Left ventricle myocardium inferior (tissue), 1 donor: ENCODE measurements at regions not wholly inside any gene's neighbourhood (a gene's known extent, or its start where the extent isn't known, plus 50 kb on each side); places are given as distances from the start of the nearest gene placed in this dataset.

Source experiments
- DNase-seq: peaks from one replicate; pipeline ENCODE4 v3.0.0-alpha.2; 2020
- H3K27ac ChIP-seq: fragments of 200-600 bp; replicated peaks from 2 replicates; pipeline ENCODE4 v1.8.0; 2021
- H3K27me3 ChIP-seq: fragments of 200-600 bp; 2 replicates; pipeline ENCODE4 v1.8.0; 2021; ENCODE audit warnings: low read depth
- H3K36me3 ChIP-seq: fragments of 200-600 bp; 2 replicates; pipeline ENCODE4 v1.8.0; 2021
- H3K4me1 ChIP-seq: fragments of 200-600 bp; 2 replicates; pipeline ENCODE4 v1.8.0; 2021
- H3K4me3 ChIP-seq: fragments of 200-600 bp; 2 replicates; pipeline ENCODE4 v1.8.0; 2021; ENCODE audit warnings: mild to moderate bottlenecking, moderate library complexity
- H3K9me3 ChIP-seq: fragments of 200-600 bp; replicated peaks from 2 replicates; pipeline ENCODE4 v1.8.0; 2021
- CTCF ChIP-seq: fragments of 200-600 bp; IDR thresholded peaks from 2 replicates; pipeline ENCODE4 v1.8.0; 2021; ENCODE audit warnings: antibody characterized with exemption, mild to moderate bottlenecking, borderline replicate concordance
- intact Hi-C: fragments of 100-400 bp; cut with micrococcal nuclease; formaldehyde crosslinking; loops from one replicate; pipeline ENCODE4 v1.11.0; 2022
- donor health status: DM: no; HTN: yes; CAD: no; lungs with severe emphysema.

DNA sequence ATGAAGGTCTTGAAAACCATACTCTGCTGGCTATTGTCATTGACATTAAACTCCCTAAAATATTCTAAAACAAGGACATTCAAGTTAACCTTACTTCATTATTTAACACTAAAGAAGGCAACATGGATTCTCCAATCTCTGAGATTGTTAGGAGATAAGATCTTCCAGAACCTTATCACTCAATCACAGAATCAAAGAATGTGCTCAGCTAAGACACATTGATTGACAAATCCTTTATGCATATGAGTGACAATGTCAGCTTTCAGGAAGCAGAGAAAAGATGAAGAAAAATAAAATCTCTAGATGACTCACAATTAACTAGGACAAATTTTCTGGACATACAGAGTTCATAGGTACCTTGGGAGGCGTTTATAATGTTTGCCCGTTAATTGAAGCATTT, 787.2 kb downstream of the TSN start:
- H3K9me3 ChIP-seq: no peaks in the 10 kb centered on the region
- no peak for DNase-seq
- TF ChIP-seq CTCF: no peak
- intact Hi-C loops: no loop called here
- no peaks in the 10 kb centered on the region for H3K36me3 ChIP-seq
- H3K4me3 ChIP-seq: no peak overlapping the region
- no peak overlapping the region for H3K27ac ChIP-seq
- H3K27me3 ChIP-seq: no peaks in the 10 kb centered on the region
- no peaks in the 10 kb centered on the region for H3K4me1 ChIP-seq

GRCh38 chr2:122543815-122544214, 788.4 kb downstream of the TSN start:
- H3K9me3 ChIP-seq: no peaks in the 10 kb centered on the region

DNA sequence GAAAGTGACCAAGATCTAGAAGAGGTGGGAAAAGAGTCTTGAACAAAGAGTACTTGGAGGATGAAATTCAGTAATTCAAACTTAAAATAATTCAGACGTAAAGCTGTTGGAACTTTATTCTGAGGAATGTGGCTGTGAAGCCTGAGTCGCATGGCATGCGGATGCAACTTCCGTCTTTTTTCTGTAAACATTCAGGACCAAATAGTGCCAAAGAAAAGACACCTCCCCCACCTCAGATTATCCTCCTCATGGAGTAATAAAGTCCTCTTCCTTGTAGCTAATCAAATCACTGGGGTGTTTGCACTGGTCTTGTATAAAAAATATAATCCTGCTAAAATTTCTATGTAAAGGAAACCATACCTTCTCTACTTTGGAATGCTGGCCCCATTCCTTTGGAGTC, 790.4 kb downstream of the TSN start:
- intact Hi-C loops: no loop called here
- no peaks in the 10 kb centered on the region for H3K27me3 ChIP-seq
- H3K9me3 ChIP-seq: no peaks in the 10 kb centered on the region
- TF ChIP-seq CTCF: no peak
- no peak overlapping the region for H3K27ac ChIP-seq
- no peaks in the 10 kb centered on the region for H3K36me3 ChIP-seq
- no peak for DNase-seq
- no peak overlapping the region for H3K4me3 ChIP-seq
- H3K4me1 ChIP-seq: no peaks in the 10 kb centered on the region

More at GRCh38 chr2:122543815-122544214, 788.4 kb downstream of the TSN start:
- no peaks in the 10 kb centered on the region for H3K36me3 ChIP-seq
- no peak overlapping the region for H3K27ac ChIP-seq
- intact Hi-C loops: no loop called here
- no peak for TF ChIP-seq CTCF
- no peaks in the 10 kb centered on the region for H3K27me3 ChIP-seq
- no peaks in the 10 kb centered on the region for H3K4me1 ChIP-seq
- H3K4me3 ChIP-seq: no peak overlapping the region
- no peak for DNase-seq

DNA sequence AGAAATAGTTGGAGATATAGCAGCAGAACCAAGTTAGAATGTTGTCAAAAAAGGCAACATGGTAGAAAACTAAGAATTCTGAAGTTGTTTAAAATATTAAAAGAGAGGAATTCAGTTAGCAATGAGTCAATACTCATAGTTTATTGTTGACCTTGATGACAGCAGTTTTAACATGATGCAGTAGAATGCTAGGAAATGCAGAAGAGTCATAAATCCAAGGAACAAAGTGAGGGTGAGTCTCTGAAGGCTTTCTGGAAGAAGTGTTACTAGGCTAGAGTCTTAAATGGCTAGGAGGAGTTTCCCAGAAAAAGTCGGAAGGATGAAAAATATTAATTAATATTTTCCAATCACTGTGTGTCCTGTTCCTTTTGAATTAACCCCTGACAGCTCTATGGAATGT, 807.3 kb downstream of the TSN start:
- TF ChIP-seq CTCF: no peak
- no peaks in the 10 kb centered on the region for H3K9me3 ChIP-seq
- DNase-seq: no peak

GRCh38 chr2:122563781-122564180, 808.3 kb downstream of the TSN start:
- Histone ChIP-seq H3K36me3 (no peaks in the 10 kb centered on the region), H3K27me3 (no peaks in the 10 kb centered on the region), H3K4me3 (no peak overlapping the region), H3K9me3 (peaks cover 5% of the 10 kb centered on the region), H3K27ac (no peak overlapping the region), H3K4me1 (no peaks in the 10 kb centered on the region)
- no peak for DNase-seq
- TF ChIP-seq CTCF: no peak
- intact Hi-C loops: no loop called here

More for the DNA sequence above, 807.3 kb downstream of the TSN start:
- H3K4me1 ChIP-seq: no peaks in the 10 kb centered on the region
- no peaks in the 10 kb centered on the region for H3K27me3 ChIP-seq
- no peak overlapping the region for H3K4me3 ChIP-seq
- intact Hi-C loops: no loop called here
- H3K36me3 ChIP-seq: no peaks in the 10 kb centered on the region
- H3K27ac ChIP-seq: no peak overlapping the region

DNA sequence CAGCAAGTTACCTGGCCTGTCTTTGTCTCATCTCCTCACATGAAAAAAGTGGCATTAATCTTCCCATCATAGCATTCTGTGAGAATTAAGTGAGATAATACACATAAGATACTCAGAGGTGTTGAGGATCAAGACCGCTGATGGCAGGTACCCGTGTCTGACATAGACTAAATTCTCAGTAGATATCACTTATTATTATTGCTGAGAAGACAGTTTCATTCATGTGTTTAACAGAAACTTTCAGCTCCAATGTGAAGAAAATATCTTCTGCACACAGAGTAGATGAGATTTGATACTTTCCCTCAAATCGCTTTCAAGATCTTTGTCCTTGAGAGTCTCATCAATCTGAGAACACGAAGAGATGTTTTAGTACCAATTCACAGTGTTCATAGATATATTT, 809.4 kb downstream of the TSN start:
- H3K27me3 ChIP-seq: no peaks in the 10 kb centered on the region
- H3K4me3 ChIP-seq: no peak overlapping the region
- H3K27ac ChIP-seq: no peak overlapping the region
- H3K9me3 ChIP-seq: peaks cover 6% of the 10 kb centered on the region
- no peaks in the 10 kb centered on the region for H3K36me3 ChIP-seq
- no peaks in the 10 kb centered on the region for H3K4me1 ChIP-seq
- no peak for TF ChIP-seq CTCF
- DNase-seq: no peak
- intact Hi-C loops: no loop called here
